ENCODE measurements at regions not wholly inside any gene's neighbourhood (a gene's known extent, or its start where the extent isn't known, plus 50 kb on each side); places are given as distances from the start of the nearest gene placed in this dataset.

GRCh38 chr13:34542321-34542720 lies 399.7 kb upstream of the NBEA start:
- no peak overlapping the region for H3K9ac ChIP-seq (ENCODE audit: low read length)
- H3K4me1 ChIP-seq (ENCODE audit: low read length): no peaks in the 10 kb centered on the region
- no peak overlapping the region for H3K27ac ChIP-seq (ENCODE audit: low read length)
- H2AFZ ChIP-seq (ENCODE audit: low read depth, low read length): no peak overlapping the region
- no peaks in the 10 kb centered on the region for H3K79me2 ChIP-seq (ENCODE audit: low read length)
- TF ChIP-seq EZH2phosphoT487 (IDR thresholded peaks at IDR 0.05; ENCODE audit: low read depth) (no peak), CTCF (IDR thresholded peaks at IDR 0.05; ENCODE audit: low read depth, low read length) (no peak)
- H4K20me1 ChIP-seq (ENCODE audit: insufficient read depth, low read length): no peaks in the 10 kb centered on the region
- H3K27me3 ChIP-seq (ENCODE audit: low read depth, low read length): no peaks in the 10 kb centered on the region
- no peak overlapping the region for H3K4me2 ChIP-seq (ENCODE audit: low read length)
- H3K9me3 ChIP-seq (ENCODE audit: insufficient read depth, low read length): no peaks in the 10 kb centered on the region; the same call in 1 of the 2 replicates
- H3K4me3 ChIP-seq (ENCODE audit: low read length): no peak overlapping the region
- H3K36me3 ChIP-seq (replicated peaks; ENCODE audit: low read depth, low read length): no peaks in the 10 kb centered on the region

GRCh38 chr13:34543836-34544235 lies 398.2 kb upstream of the NBEA start:
- TF ChIP-seq EZH2phosphoT487 (IDR thresholded peaks at IDR 0.05; ENCODE audit: low read depth): no peak
- TF ChIP-seq CTCF (IDR thresholded peaks at IDR 0.05; ENCODE audit: low read depth, low read length): no peak
- Histone ChIP-seq H3K9ac (ENCODE audit: low read length) (no peak overlapping the region), H2AFZ (ENCODE audit: low read depth, low read length) (no peak overlapping the region), H4K20me1 (ENCODE audit: insufficient read depth, low read length) (no peaks in the 10 kb centered on the region), H3K36me3 (replicated peaks; ENCODE audit: low read depth, low read length) (no peaks in the 10 kb centered on the region), H3K9me3 (ENCODE audit: insufficient read depth, low read length) (no peaks in the 10 kb centered on the region; the same call in 1 of the 2 replicates), H3K79me2 (ENCODE audit: low read length) (no peaks in the 10 kb centered on the region), H3K4me1 (ENCODE audit: low read length) (no peaks in the 10 kb centered on the region), H3K27me3 (ENCODE audit: low read depth, low read length) (no peaks in the 10 kb centered on the region), H3K4me2 (ENCODE audit: low read length) (no peak overlapping the region), H3K4me3 (ENCODE audit: low read length) (no peak overlapping the region), H3K27ac (ENCODE audit: low read length) (no peak overlapping the region)

DNA sequence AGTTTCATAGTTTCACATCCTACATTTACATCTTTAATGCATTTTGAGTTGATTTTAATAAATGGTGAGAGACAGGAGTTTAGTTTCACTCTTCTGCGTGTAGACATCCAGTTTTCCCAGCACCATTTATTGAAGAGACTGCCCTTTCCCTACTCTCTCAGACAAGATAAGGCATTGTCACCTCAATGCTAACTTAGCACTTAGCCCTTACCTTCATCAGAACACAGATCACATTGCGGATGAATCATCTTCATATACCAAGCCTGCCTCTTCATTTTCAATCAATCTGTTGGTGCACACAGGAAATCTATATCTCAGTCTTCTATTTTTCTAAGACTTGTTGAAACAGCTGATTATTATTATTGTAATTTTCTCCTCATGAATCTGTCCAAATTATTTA lies 396.6 kb upstream of the NBEA start:
- TF ChIP-seq CTCF (IDR thresholded peaks at IDR 0.05; ENCODE audit: low read depth, low read length) (no peak), EZH2phosphoT487 (IDR thresholded peaks at IDR 0.05; ENCODE audit: low read depth) (no peak)
- Histone ChIP-seq H3K4me1 (ENCODE audit: low read length) (no peaks in the 10 kb centered on the region), H3K9ac (ENCODE audit: low read length) (no peak overlapping the region), H4K20me1 (ENCODE audit: insufficient read depth, low read length) (no peaks in the 10 kb centered on the region), H3K27me3 (ENCODE audit: low read depth, low read length) (no peaks in the 10 kb centered on the region), H3K79me2 (ENCODE audit: low read length) (no peaks in the 10 kb centered on the region), H2AFZ (ENCODE audit: low read depth, low read length) (no peak overlapping the region), H3K36me3 (replicated peaks; ENCODE audit: low read depth, low read length) (no peaks in the 10 kb centered on the region), H3K27ac (ENCODE audit: low read length) (no peak overlapping the region), H3K4me2 (ENCODE audit: low read length) (no peak overlapping the region), H3K4me3 (ENCODE audit: low read length) (no peak overlapping the region), H3K9me3 (ENCODE audit: insufficient read depth, low read length) (no peaks in the 10 kb centered on the region; the same call in 1 of the 2 replicates)

DNA sequence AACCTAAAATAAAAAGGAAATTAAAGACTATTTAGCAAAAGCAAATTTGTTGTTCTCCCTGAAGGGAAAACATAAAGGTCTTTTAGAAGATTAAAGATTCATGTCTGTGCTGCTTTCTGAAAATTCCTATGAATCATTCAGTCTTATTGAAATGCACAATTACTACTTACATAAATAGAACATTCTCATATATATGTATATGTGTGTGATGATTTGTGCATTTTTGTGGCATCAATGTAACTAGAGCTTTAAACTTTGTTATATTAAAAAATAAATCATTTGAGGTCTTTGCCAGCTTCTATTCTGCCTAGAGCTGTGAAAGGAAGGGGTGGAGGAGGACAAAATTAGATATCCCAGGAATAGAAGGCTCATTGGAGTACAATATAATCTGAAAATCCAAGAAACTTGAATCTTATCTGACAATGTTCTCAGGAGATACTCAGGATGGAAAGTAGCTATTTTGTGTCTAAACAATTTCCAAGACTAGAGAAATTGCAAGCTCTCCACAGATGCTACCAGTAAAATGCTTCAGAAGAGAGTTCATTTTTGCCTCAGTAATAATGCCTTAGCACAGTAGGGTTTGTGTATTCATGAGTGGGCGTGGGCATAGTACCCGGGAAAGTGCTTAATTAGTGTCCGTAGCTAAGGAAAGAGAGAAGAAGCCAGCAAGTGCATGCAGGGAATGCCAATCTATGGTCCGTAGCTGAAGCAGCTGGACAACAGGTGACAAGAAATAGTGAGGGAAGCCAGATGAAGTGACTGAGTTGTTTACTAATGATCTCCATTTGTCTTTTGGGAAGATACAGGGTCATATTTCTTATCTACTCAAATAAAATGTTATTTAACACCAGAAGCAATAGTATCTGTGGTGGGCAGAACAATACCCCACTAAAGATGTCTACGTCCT lies 395.5 kb upstream of the NBEA start:
- no peaks in the 10 kb centered on the region for H3K79me2 ChIP-seq (ENCODE audit: low read length)
- H3K36me3 ChIP-seq (replicated peaks; ENCODE audit: low read depth, low read length): no peaks in the 10 kb centered on the region
- no peak overlapping the region for H3K4me2 ChIP-seq (ENCODE audit: low read length)
- TF ChIP-seq EZH2phosphoT487 (IDR thresholded peaks at IDR 0.05; ENCODE audit: low read depth) (no peak), CTCF (IDR thresholded peaks at IDR 0.05; ENCODE audit: low read depth, low read length) (no peak)
- H3K27me3 ChIP-seq (ENCODE audit: low read depth, low read length): no peaks in the 10 kb centered on the region
- H4K20me1 ChIP-seq (ENCODE audit: insufficient read depth, low read length): no peaks in the 10 kb centered on the region
- H3K9ac ChIP-seq (ENCODE audit: low read length): no peak overlapping the region
- H3K4me1 ChIP-seq (ENCODE audit: low read length): no peaks in the 10 kb centered on the region
- no peaks in the 10 kb centered on the region; the same call in 1 of the 2 replicates for H3K9me3 ChIP-seq (ENCODE audit: insufficient read depth, low read length)
- H2AFZ ChIP-seq (ENCODE audit: low read depth, low read length): no peak overlapping the region
- no peak overlapping the region for H3K27ac ChIP-seq (ENCODE audit: low read length)
- H3K4me3 ChIP-seq (ENCODE audit: low read length): no peak overlapping the region

Measured in OCI-LY3 (cell line).